GM23248 (cell line): ENCODE measurements at regions not wholly inside any gene's neighbourhood (a gene's known extent, or its start where the extent isn't known, plus 50 kb on each side); places are given as distances from the start of the nearest gene placed in this dataset.

Experiments
- DNase-seq: peaks from one replicate; pipeline ENCODE4 v3.0.0-alpha.2; 2015
- H2AFZ ChIP-seq: fragments of 200-600 bp; sonication (generic); 2 replicates; pipeline ENCODE4 v1.6.1; 2016; ENCODE audit warnings: antibody characterized with exemption
- H3F3A ChIP-seq: fragments of 200-600 bp; sonication (generic); 2 replicates; pipeline ENCODE4 v1.6.1; 2016; ENCODE audit warnings: mild to moderate bottlenecking, antibody characterized with exemption, mixed run types; ENCODE audit not compliant: insufficient read depth
- H3K27ac ChIP-seq: fragments of 200-600 bp; sonication (generic); 2 replicates; pipeline ENCODE4 v1.5.1; 2016; ENCODE audit warnings: mild to moderate bottlenecking
- H3K27me3 ChIP-seq: fragments of 200-600 bp; sonication (generic); replicated peaks from 2 replicates; pipeline ENCODE4 v1.6.1; 2016; ENCODE audit warnings: mild to moderate bottlenecking; ENCODE audit not compliant: insufficient read depth
- H3K36me3 ChIP-seq: fragments of 200-600 bp; sonication (generic); 2 replicates; pipeline ENCODE4 v1.6.1; 2016; ENCODE audit warnings: low read depth, mild to moderate bottlenecking
- H3K4me1 ChIP-seq: fragments of 200-600 bp; sonication (generic); 2 replicates; pipeline ENCODE4 v1.6.1; 2016; ENCODE audit warnings: mild to moderate bottlenecking; ENCODE audit not compliant: insufficient read depth
- H3K4me2 ChIP-seq: fragments of 200-600 bp; sonication (generic); one replicate; pipeline ENCODE4 v1.6.1; 2016; ENCODE audit warnings: mild to moderate bottlenecking; ENCODE audit not compliant: unreplicated experiment
- H3K4me3 ChIP-seq: fragments of 200-600 bp; sonication (generic); 2 replicates; pipeline ENCODE4 v1.5.1; 2016; ENCODE audit warnings: mild to moderate bottlenecking
- H3K79me2 ChIP-seq: fragments of 200-600 bp; sonication (generic); 2 replicates; pipeline ENCODE4 v1.6.1; 2016; ENCODE audit warnings: mild to moderate bottlenecking; ENCODE audit not compliant: insufficient read depth
- H3K9ac ChIP-seq: fragments of 200-600 bp; sonication (generic); 2 replicates; pipeline ENCODE4 v1.6.1; 2016; ENCODE audit warnings: mild to moderate bottlenecking
- H3K9me2 ChIP-seq: fragments of 200-600 bp; sonication (generic); 2 replicates; pipeline ENCODE4 v1.6.1; 2016; ENCODE audit warnings: mixed run types, mild to moderate bottlenecking, moderate library complexity; ENCODE audit not compliant: insufficient read depth
- H3K9me3 ChIP-seq: fragments of 200-600 bp; sonication (generic); one replicate; pipeline ENCODE4 v1.6.1; 2017; ENCODE audit warnings: low read depth
- H4K20me1 ChIP-seq: fragments of 200-600 bp; sonication (generic); 2 replicates; pipeline ENCODE4 v1.6.0; 2016; ENCODE audit not compliant: insufficient read depth
- EZH2 ChIP-seq: fragments of 200-600 bp; sonication (generic); IDR thresholded peaks from 2 replicates; pipeline ENCODE4 v1.6.1; 2018; ENCODE audit warnings: antibody characterized with exemption, mild to moderate bottlenecking; ENCODE audit not compliant: insufficient read depth, poor library complexity, severe bottlenecking
- EZH2phosphoT487 ChIP-seq: fragments of 200-600 bp; sonication (generic); IDR thresholded peaks from 2 replicates; pipeline ENCODE4 v1.6.1; 2018; ENCODE audit warnings: antibody characterized with exemption, moderate library complexity, mild to moderate bottlenecking, low read depth; ENCODE audit not compliant: insufficient read depth
- WGBS, 2 experiments: methylation state at CpG; one replicate each; pipeline ENCODE4 v1.1.6; 2015 to 2017; ENCODE audit warnings: low lambda C conversion rate in 2 of 2, low coverage in 1 of 2; ENCODE audit errors: missing lambda C conversion rate in 2 of 2; 5-methylcytosine and 5-hydroxymethylcytosine counted together
- in situ Hi-C: fragments of 300-500 bp; cut with MboI; formaldehyde crosslinking; loops from 2 replicates; pipeline ENCODE4 v1.15.0; 2020

DNA sequence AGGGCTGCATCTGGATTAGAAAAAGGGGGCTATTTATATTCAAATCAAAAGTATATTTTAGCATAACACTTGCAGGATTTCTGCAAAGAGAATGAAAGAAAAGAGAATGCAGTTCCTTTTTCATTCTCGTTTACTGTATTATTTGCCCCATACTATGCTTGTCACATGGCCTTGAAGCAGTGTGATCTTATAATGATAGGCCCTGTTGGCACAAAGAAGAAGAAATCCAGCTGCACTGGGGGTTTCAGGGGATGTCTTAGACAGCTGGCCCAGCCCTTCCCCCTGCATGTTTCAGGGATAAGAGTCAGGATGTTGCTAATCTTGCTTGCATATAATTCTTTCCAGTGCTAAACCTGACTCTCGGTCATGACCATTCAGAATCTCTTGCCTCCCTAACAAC, 369.5 kb downstream of the SEC16B start:
- H4K20me1 ChIP-seq = no peaks in the 10 kb centered on the region; the same call in 1 of the 2 replicates
- H3K79me2 ChIP-seq = no peaks in the 10 kb centered on the region
- no peak overlapping the region for H3K9ac ChIP-seq
- DNase-seq = no peak
- H3K27ac ChIP-seq = no peak overlapping the region
- 0% methylated on average over 2 of the region's 2 CpGs for WGBS, 2 experiments
- H3K9me2 ChIP-seq = no peaks in the 10 kb centered on the region
- H2AFZ ChIP-seq = no peak overlapping the region
- in situ Hi-C loops = no loop called here
- no peaks in the 10 kb centered on the region for H3F3A ChIP-seq
- no peak overlapping the region for H3K4me3 ChIP-seq
- TF ChIP-seq EZH2phosphoT487 = no peak
- no peak for TF ChIP-seq EZH2
- H3K4me1 ChIP-seq = no peaks in the 10 kb centered on the region
- H3K36me3 ChIP-seq = no peaks in the 10 kb centered on the region
- H3K9me3 ChIP-seq = no peaks in the 10 kb centered on the region
- no peak overlapping the region for H3K4me2 ChIP-seq
- H3K27me3 ChIP-seq = no peaks in the 10 kb centered on the region; the same call in 1 of the 2 replicates

DNA sequence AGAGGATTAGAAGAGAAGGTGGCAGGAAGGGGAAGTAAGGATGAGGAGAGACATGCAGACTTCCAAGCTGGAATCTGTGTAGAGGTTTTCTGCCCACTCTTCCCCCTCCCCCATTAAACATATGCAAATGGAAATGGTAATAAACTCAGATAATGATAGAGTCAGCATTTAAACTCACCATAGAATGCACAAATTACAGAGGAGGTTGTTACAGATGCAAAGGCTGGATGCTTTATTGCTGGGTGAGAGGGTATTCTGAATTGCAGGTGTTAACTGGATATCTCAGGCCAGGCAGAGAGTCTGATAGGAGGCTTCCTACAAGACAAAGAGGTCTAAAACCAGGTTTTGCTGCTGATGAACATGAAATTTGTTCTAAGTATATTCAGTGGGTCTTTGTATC, 372.5 kb downstream of the SEC16B start:
- Histone ChIP-seq H3K27ac (no peak overlapping the region), H3K4me1 (no peaks in the 10 kb centered on the region), H3K27me3 (no peaks in the 10 kb centered on the region; the same call in 1 of the 2 replicates), H3K36me3 (no peaks in the 10 kb centered on the region), H3F3A (no peaks in the 10 kb centered on the region), H4K20me1 (no peaks in the 10 kb centered on the region; the same call in 1 of the 2 replicates), H3K9me2 (no peaks in the 10 kb centered on the region), H3K79me2 (no peaks in the 10 kb centered on the region), H3K4me3 (no peak overlapping the region), H3K4me2 (no peak overlapping the region), H3K9me3 (no peaks in the 10 kb centered on the region), H3K9ac (no peak overlapping the region), H2AFZ (no peak overlapping the region)
- TF ChIP-seq EZH2phosphoT487 (no peak), EZH2 (no peak)
- in situ Hi-C loops = no loop called here
- DNase-seq = no peak

DNA sequence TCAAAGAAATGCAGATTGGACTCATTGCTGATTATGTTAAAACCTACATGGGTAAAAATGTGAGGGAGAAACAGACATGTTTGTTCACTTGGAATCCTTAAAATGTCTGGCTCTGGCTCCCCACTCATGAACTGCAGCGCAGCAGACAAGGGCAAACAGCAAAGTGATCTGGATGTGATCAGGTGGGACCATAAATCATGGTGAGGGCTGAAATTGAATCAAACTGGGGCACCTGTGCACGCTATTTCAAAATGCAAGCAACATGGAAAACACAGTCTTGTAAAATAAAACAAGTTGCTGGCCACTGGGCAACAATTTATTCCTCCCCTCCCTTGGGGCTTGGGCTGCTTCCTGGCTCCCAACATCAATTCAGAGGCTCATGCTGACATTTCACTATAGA, 373.4 kb downstream of the SEC16B start:
- in situ Hi-C loops = no loop called here
- no peaks in the 10 kb centered on the region for H3K9me3 ChIP-seq
- H3K27me3 ChIP-seq = no peaks in the 10 kb centered on the region; the same call in 1 of the 2 replicates
- no peaks in the 10 kb centered on the region for H4K20me1 ChIP-seq
- H3K4me2 ChIP-seq = no peak overlapping the region
- no peaks in the 10 kb centered on the region for H3K9me2 ChIP-seq
- WGBS, 2 experiments = 0% methylated on average over 2 of the region's 2 CpGs
- H3K4me3 ChIP-seq = no peak overlapping the region
- no peak for DNase-seq
- no peaks in the 10 kb centered on the region for H3K36me3 ChIP-seq
- no peak overlapping the region for H2AFZ ChIP-seq
- H3K4me1 ChIP-seq = no peaks in the 10 kb centered on the region
- H3K9ac ChIP-seq = no peak overlapping the region
- no peak overlapping the region for H3K27ac ChIP-seq
- H3K79me2 ChIP-seq = no peaks in the 10 kb centered on the region
- TF ChIP-seq EZH2 = no peak
- no peak for TF ChIP-seq EZH2phosphoT487
- no peaks in the 10 kb centered on the region for H3F3A ChIP-seq

DNA sequence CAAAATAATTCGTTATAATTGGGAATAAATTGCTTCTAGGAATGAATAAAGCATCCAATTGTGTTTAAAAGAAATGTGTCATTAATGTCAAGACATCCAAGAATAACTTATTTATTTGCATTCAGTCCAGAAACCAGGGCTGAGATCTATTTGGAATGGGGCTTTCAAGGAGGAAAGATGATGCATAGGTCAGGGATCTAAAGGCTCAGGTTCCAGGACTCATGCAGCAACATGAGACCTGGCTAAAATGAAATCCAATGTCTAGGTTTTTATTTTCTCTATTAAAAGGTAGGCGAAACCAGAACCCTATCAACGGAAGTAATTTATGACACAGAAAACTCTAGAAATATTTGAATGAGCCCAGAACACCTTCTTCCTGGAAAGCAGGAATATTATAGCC, 376.8 kb downstream of the SEC16B start:
- no peak for DNase-seq
- no peak overlapping the region for H3K9ac ChIP-seq
- no peak overlapping the region for H3K27ac ChIP-seq
- no peak overlapping the region for H2AFZ ChIP-seq
- H3K4me1 ChIP-seq = no peaks in the 10 kb centered on the region
- WGBS, 2 experiments = 15 to 28% methylated on average over 3 of the region's 3 CpGs
- no peaks in the 10 kb centered on the region for H3K9me3 ChIP-seq
- no peaks in the 10 kb centered on the region for H3K79me2 ChIP-seq
- no peaks in the 10 kb centered on the region for H3F3A ChIP-seq
- no peaks in the 10 kb centered on the region for H4K20me1 ChIP-seq
- H3K4me3 ChIP-seq = no peak overlapping the region
- no peak overlapping the region for H3K4me2 ChIP-seq
- no peaks in the 10 kb centered on the region for H3K36me3 ChIP-seq
- no peaks in the 10 kb centered on the region for H3K9me2 ChIP-seq
- H3K27me3 ChIP-seq = no peaks in the 10 kb centered on the region; the same call in 1 of the 2 replicates
- in situ Hi-C loops = no loop called here
- TF ChIP-seq EZH2 (no peak), EZH2phosphoT487 (no peak)

DNA sequence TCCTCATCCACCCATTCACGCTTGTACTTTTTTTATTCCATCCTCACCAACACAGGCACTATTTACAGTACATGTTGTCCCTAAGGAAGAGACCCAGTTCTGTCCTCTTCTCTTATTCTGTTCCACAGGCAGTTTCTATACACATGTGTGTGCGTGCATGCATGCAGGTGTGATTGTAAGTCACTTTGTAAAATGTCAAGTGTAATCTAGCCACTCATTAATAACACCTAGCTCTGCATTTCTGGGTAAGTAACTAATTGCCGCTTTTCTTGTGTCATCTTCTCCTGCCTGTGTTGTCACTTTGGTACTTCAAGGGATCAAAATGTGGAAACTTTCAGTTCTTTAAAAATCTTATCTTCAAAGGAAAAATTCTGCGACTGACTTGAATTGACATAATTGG, 377.2 kb downstream of the SEC16B start:
- H3K27ac ChIP-seq = no peak overlapping the region
- in situ Hi-C loops = no loop called here
- no peak for TF ChIP-seq EZH2
- TF ChIP-seq EZH2phosphoT487 = no peak

More for the DNA sequence above, 377.2 kb downstream of the SEC16B start:
- Histone ChIP-seq H3K9me3 (no peaks in the 10 kb centered on the region), H4K20me1 (no peaks in the 10 kb centered on the region), H3K9ac (no peak overlapping the region), H3K36me3 (no peaks in the 10 kb centered on the region), H3F3A (no peaks in the 10 kb centered on the region), H3K4me3 (no peak overlapping the region), H3K4me1 (no peaks in the 10 kb centered on the region), H3K27me3 (no peaks in the 10 kb centered on the region; the same call in 1 of the 2 replicates), H3K4me2 (no peak overlapping the region), H3K79me2 (no peaks in the 10 kb centered on the region), H3K9me2 (no peaks in the 10 kb centered on the region), H2AFZ (no peak overlapping the region)
- 37 to 40% methylated on average over 4 of the region's 4 CpGs for whole genome bisulfite sequencing, 2 experiments
- DNase-seq = no peak
